ENCODE measurements at regions not wholly inside any gene's neighbourhood (a gene's known extent, or its start where the extent isn't known, plus 50 kb on each side); places are given as distances from the start of the nearest gene placed in this dataset.

- no peak for TF ChIP-seq ASH2L (IDR thresholded peaks at IDR 0.05; ENCODE audit: borderline replicate concordance, low read depth)
- no peak; the same call in 1 of the 2 replicates for TF ChIP-seq ZNF384 (IDR thresholded peaks at IDR 0.05; ENCODE audit: borderline replicate concordance, low read depth, low read length)
- TF ChIP-seq FOS (IDR thresholded peaks at IDR 0.05; ENCODE audit: borderline replicate concordance, extremely low read depth, insufficient read length) = no peak
- TF ChIP-seq HDAC6 (IDR thresholded peaks at IDR 0.05; ENCODE audit: unreplicated experiment) = no peak
Measured at GRCh38 chr7:97623333-97623732, 108.6 kb upstream of the TAC1 start (continued).

GRCh38 chr7:97630116-97630515, 101.8 kb upstream of the TAC1 start:
- Histone ChIP-seq H3K36me3 (ENCODE audit: control insufficient read depth in 2 of 2, insufficient read depth in 2 of 2, low read length in 1 of 2) (no peaks in the 10 kb centered on the region), H3K4me3 (no peak overlapping the region), H3K4me2 (ENCODE audit: control insufficient read depth, insufficient read depth) (no peak overlapping the region), H3K9me3 (replicated peaks; ENCODE audit: control insufficient read depth, insufficient read depth, low read length) (no peaks in the 10 kb centered on the region), H3K27ac (ENCODE audit: control insufficient read depth, insufficient read depth) (no peak overlapping the region), H3K27me3 (replicated peaks in 1 of 2; ENCODE audit: control insufficient read depth in 2 of 2, insufficient read depth in 2 of 2, low read length in 1 of 2) (no peaks in the 10 kb centered on the region), H3K4me1 (ENCODE audit: control insufficient read depth, insufficient read depth, low read length) (no peaks in the 10 kb centered on the region), H4K20me1 (ENCODE audit: control insufficient read depth, insufficient read depth) (no peaks in the 10 kb centered on the region), H3K9ac (ENCODE audit: control insufficient read depth, insufficient read depth, low read length) (no peak overlapping the region), H2AFZ (ENCODE audit: control insufficient read depth, low read depth, low read length) (no peak overlapping the region), H3K79me2 (ENCODE audit: control insufficient read depth, insufficient read depth, low read length) (no peaks in the 10 kb centered on the region)
- TF ChIP-seq REST (IDR thresholded peaks at IDR 0.05; ENCODE audit: low read depth, low read length) = no peak
- TF ChIP-seq BACH1 (IDR thresholded peaks at IDR 0.05; ENCODE audit: borderline replicate concordance) = no peak
- TF ChIP-seq NBN (IDR thresholded peaks at IDR 0.05) = no peak
- TF ChIP-seq HCFC1 (IDR thresholded peaks at IDR 0.05; ENCODE audit: low read length) = no peak
- TF ChIP-seq TAF1 (IDR thresholded peaks at IDR 0.05; ENCODE audit: borderline replicate concordance, low read depth, low read length) = no peak
- no peak for TF ChIP-seq KLF5 (IDR thresholded peaks at IDR 0.05; ENCODE audit: partially characterized antibody)
- no peak for TF ChIP-seq CREB1 (IDR thresholded peaks at IDR 0.05; ENCODE audit: low read depth)
- no peak for TF ChIP-seq HDGF (IDR thresholded peaks at IDR 0.05)
- no peak for TF ChIP-seq ZBTB4 (CRISPR knock-in tag; IDR thresholded peaks at IDR 0.05)
- TF ChIP-seq NFYA (IDR thresholded peaks at IDR 0.05; ENCODE audit: borderline replicate concordance, low read depth, low read length) = no peak
- FAIRE-seq = no peak
- RAD21 ChIA-PET (ENCODE audit: unreplicated experiment) = no interaction called here
- in situ Hi-C loops (cut with MboI) (no loop called here), intact Hi-C loops (cut with micrococcal nuclease; ENCODE audit: unreplicated experiment) (no loop called here)
- SMC1A ChIA-PET (ENCODE audit: uncharacterized antibody, unreplicated experiment) = no interaction called here
- 85% methylated on average over 1 of the region's 1 CpG for WGBS (ENCODE audit: insufficient coverage, insufficient replicate concordance, low lambda C conversion rate, missing lambda C conversion rate)
- DNase-seq (ENCODE audit: low read depth, low spot score) = no peak
- no peak for ATAC-seq
- BruUV-seq (replicated peaks) = no TSS peak
- CTCF ChIA-PET = no interaction called here
- POLR2A ChIA-PET = no interaction called here

Data from GM12878 (cell line).